Globus pallidus (tissue), 1 donor: ENCODE measurements at regions not wholly inside any gene's neighbourhood (a gene's known extent, or its start where the extent isn't known, plus 50 kb on each side); places are given as distances from the start of the nearest gene placed in this dataset.
A peak's percentile ranks its signal among the peaks of the same experiment; 100 is the strongest.

Experiments
- DNase-seq: peaks from one replicate; pipeline ENCODE4 v3.0.0-alpha.2; 2015; ENCODE audit warnings: low spot score

DNA sequence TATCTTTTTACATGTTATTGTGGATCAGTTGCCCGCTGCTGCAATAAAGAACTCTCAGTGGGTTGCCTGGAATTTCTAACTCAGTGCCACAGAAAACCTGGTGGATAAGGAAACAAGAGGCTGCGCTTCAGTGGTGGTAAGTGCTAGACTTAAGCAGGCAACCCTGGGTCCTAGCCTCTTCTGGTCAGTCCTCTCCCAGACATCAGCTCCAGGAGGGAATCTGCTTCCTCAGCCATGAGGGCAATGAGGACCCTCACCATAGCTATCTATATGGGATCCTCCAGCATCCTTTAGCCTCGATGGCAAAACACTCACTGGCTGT is 490.7 kb upstream of the SULF2 start:
- no peak for DNase-seq

- DNase-seq = no peak
Measured at GRCh38 chr20:48275286-48276020, 490.2 kb upstream of the SULF2 start.

GRCh38 chr20:48273843-48274242 is 488.6 kb upstream of the SULF2 start:
- DNase-seq = no peak

- DNase-seq = no peak
Measured at GRCh38 chr20:48270885-48271284, 485.6 kb upstream of the SULF2 start.

- no peak for DNase-seq
Measured at GRCh38 chr20:48267860-48268633, 482.8 kb upstream of the SULF2 start.

DNA sequence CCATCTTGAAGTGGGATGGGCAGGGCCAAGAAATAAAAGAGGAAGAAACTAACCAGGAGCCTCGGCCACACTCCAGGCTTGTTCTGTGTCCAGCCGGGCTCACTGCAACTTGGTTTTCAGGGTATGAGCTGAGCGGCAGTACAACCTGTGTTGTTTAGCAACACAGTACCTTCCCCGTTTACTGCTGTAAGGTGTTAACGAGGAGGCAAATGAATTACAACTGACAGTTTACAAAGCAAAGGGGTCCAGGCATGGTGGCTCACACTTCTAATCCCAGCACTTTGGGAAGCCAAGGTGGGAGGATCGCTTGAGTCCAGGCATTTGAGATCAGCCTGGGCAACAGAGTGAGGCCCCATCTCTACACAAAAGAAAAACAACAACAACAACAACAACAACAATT is 481.3 kb upstream of the SULF2 start:
- no peak for DNase-seq

DNA sequence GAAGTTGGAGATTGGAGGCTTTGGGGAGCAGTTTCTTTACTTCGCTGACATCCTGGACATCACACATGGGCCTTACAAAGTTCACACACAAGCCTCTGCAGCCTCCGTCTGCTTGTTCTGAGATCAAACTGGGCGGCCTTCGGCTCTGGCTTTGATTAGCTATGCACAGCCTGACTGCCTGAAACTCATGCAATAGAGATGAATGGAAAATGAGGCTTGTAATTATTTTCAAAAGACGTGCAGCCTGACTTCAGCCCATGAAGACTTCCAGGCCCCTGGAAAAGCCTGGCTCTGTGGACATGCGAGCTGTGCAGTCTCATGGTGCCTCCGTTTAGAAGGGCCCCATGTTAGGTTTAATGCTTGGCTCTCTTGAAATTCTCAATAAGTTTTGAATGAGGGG is 480.5 kb upstream of the SULF2 start:
- DNase-seq = no peak

GRCh38 chr20:48262955-48263354 is 477.7 kb upstream of the SULF2 start:
- no peak for DNase-seq

- DNase-seq = no peak
Measured at GRCh38 chr20:48262466-48262865, 477.2 kb upstream of the SULF2 start.

DNA sequence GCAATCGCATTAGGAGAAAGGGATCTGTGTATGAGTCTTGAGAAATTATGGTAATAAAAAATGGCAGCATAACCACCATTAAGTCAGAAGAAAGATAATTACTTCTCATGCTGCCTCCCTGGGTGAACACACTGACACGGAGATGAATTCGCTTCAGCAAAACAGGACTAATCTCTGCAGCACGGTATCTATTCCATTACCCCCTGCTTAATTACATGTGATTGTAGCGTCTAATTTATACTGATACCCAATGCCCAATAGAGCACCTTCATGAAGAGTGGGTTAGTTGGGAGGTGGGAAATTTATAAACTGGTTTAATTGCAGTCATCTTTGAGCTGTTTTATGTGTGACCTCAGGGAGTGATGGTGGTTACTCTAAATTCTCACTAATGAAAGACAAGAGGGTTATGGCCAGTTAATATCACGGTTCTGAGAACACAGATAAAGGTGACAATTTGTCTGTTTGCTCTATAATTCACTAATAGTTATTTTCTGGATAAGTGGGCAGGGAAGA is 476.2 kb upstream of the SULF2 start:
- no peak for DNase-seq

DNA sequence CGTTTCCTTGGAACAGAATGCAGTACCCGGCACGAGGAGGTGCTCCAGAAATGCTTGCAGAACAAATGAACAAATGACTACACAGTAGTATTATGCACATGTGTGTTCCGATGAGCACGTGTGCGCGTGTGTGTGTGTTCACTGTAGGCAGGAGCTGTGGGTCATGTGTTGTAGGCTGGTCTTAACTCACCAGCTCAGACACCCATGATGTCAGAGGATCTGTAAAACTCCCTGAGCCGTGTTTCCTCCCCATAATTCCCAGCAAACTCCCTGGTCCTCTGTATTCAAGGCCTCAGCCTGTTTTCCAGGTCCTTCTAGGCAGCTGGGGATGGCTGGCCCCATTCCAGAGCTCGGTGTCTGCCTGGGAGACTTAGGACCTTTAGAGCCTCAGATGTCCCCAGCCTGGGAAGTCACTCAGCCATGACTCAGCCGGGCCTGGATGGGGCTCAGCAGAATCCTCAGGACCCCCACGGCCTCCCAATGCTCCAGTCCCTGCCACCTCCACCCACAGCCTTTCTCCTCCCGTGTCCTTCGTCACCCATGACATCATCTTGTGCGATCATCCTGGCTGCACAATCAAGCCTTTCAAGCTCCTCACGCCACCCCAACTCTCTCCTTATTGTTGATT is 475.0 kb upstream of the SULF2 start:
- DNase-seq = peak; percentile 45

DNA sequence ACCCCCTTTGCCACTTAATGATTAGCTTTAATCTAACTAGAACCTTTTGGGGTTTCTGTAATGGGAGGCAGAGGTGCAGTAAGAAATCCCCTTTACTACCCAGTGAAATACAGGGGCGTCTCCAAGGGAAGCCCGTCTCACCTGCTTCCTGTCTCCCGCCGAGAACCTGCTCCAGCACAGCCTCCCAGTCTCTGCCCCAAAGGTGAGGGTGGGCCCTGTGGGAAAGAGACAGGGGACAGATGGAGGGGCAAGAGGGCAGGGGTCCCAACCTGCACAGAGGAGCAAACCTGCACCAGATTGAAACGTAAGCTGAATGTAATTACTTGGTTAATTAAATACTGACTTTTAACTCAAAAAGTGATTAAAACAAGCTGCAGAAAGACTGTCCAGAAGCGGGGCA is 474.2 kb upstream of the SULF2 start:
- DNase-seq = no peak

DNA sequence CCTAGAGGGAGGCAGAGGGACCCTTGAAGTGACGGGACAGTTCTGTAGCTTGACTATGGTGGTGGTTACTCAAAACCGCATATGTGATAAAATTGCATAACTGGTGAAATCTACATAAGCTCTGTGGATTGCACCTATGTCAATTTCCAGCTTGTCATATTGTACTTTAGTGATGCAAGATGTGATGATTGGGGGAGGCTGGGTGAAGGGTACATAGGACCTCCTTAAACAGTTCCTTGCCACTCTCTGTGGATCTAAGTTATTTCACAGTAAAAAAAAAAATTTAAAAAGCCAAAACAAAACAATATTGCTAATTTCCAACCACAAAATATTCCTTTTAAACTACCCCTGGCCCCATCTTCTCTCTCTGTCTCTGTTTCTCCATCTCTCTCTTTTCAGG is 472.6 kb upstream of the SULF2 start:
- no peak for DNase-seq

DNA sequence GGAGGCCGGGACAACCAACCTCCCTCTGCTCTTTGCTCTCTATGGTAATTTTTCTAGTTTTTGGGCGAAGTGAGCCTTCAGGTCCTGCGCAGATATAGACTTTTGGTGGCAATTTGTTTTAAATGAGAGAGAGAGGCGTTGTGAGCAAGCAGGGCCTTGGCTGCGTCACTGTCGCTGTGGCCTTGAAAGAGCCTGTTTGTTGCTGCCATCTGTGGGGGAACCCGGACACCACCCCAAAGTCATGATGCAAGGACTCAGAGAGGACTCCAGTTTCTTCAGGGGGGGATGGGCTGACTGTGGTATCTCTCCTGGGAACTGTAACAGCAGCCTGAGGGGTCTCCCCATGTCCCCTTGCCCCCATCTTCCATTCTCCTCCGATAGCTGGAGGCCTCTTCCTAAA is 462.7 kb upstream of the SULF2 start:
- DNase-seq = no peak

- no peak for DNase-seq
Measured at GRCh38 chr20:48246061-48246790, 460.9 kb upstream of the SULF2 start.

GRCh38 chr20:48242623-48243022 is 457.3 kb upstream of the SULF2 start:
- DNase-seq = no peak

GRCh38 chr20:48241482-48241881 is 456.2 kb upstream of the SULF2 start:
- DNase-seq = no peak

DNA sequence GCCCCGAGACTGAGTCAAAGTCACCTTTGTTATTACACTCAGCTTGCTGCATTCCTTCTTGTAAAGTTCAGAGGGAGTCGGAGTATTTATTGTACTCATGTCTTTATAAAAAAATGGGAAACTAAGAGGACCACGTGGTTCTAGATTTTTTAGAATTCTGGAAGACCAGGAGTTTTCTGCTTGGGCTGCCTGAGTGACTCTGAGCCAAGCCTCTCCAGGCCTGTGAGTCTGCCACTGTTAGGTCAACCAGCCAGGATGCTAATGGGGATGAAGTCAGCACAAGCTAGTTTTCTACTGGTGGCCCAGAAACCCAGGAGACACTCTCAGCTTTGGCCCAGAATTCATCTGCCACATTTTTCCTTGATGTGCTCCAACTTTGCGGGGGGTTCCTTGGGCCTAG is 453.5 kb upstream of the SULF2 start:
- peak; percentile 37 for DNase-seq

- DNase-seq = no peak
Measured at GRCh38 chr20:48238326-48238725, 453.0 kb upstream of the SULF2 start.

- no peak for DNase-seq
Measured at GRCh38 chr20:48236000-48236970, 451.0 kb upstream of the SULF2 start.

DNA sequence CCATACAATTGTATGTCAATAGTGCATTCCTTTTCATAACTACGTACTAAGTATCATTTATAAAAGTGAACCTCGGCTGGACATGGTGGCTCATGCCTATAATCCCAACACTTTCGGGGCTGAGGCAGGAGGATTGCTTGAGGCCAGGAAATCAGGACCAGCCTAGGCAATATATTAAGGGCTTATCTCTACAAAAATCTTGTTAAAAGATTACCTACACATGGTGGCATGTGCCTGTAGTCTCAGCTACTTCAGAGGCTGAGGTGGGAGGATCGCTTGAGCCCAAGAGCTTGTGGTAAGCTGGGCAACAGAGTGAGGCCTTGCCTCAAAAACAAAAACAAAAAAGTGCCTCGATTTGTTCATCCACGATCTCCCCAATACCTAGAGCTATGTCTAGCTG is 449.7 kb upstream of the SULF2 start:
- DNase-seq = no peak
